Tibial nerve (tissue), 4 donors: ENCODE measurements at regions not wholly inside any gene's neighbourhood (a gene's known extent, or its start where the extent isn't known, plus 50 kb on each side); places are given as distances from the start of the nearest gene placed in this dataset.

Experiments
- CTCF ChIP-seq, 5 experiments: fragments of 200-600 bp in 3 of 5; fragments of 450-650 bp in 2 of 5; sonication (generic) in 3 of 5; IDR thresholded peaks; one replicate each; pipeline ENCODE4 v1.5.1; 2016 to 2019; ENCODE audit warnings: antibody characterized with exemption in 5 of 5, mild to moderate bottlenecking in 3 of 5, moderate library complexity in 2 of 5
- EP300 ChIP-seq, 2 donors: sonication (generic); formaldehyde crosslinking; IDR thresholded peaks; one replicate each; pipeline ENCODE4 v1.6.1; 2017; ENCODE audit warnings: antibody characterized with exemption in 2 of 2, mild to moderate bottlenecking in 1 of 2

GRCh38 chr18:28740575-28740974, 563.6 kb upstream of the CDH2 start:
- TF ChIP-seq CTCF (IDR thresholded peaks at IDR 0.05) (no peak), EP300 (IDR thresholded peaks at IDR 0.05) (no peak)
